ENCODE measurements at regions not wholly inside any gene's neighbourhood (a gene's known extent, or its start where the extent isn't known, plus 50 kb on each side); places are given as distances from the start of the nearest gene placed in this dataset.

GRCh38 chr11:76607431-76607830, 63.1 kb downstream of the LRRC32 start:
- no peak for DNase-seq (ENCODE audit: low spot score)
- ATAC-seq: no peak

GRCh38 chr11:76605338-76606074, 65.0 kb downstream of the LRRC32 start:
- ATAC-seq: no peak
- DNase-seq (ENCODE audit: low spot score): peak; percentile 42

GRCh38 chr11:76604626-76605241, 65.8 kb downstream of the LRRC32 start:
- DNase-seq (ENCODE audit: low spot score): peak; percentile 86
- peak; percentile 94 for ATAC-seq

GRCh38 chr11:76604081-76604625, 66.4 kb downstream of the LRRC32 start:
- ATAC-seq (no peak), DNase-seq (ENCODE audit: low spot score) (peak; percentile 44)

GRCh38 chr11:76603202-76603601, 67.3 kb downstream of the LRRC32 start:
- ATAC-seq (no peak), DNase-seq (ENCODE audit: low spot score) (peak; percentile 30)

All from left lobe of liver (tissue), 2 donors.